ENCODE measurements at regions not wholly inside any gene's neighbourhood (a gene's known extent, or its start where the extent isn't known, plus 50 kb on each side); places are given as distances from the start of the nearest gene placed in this dataset.

DNA sequence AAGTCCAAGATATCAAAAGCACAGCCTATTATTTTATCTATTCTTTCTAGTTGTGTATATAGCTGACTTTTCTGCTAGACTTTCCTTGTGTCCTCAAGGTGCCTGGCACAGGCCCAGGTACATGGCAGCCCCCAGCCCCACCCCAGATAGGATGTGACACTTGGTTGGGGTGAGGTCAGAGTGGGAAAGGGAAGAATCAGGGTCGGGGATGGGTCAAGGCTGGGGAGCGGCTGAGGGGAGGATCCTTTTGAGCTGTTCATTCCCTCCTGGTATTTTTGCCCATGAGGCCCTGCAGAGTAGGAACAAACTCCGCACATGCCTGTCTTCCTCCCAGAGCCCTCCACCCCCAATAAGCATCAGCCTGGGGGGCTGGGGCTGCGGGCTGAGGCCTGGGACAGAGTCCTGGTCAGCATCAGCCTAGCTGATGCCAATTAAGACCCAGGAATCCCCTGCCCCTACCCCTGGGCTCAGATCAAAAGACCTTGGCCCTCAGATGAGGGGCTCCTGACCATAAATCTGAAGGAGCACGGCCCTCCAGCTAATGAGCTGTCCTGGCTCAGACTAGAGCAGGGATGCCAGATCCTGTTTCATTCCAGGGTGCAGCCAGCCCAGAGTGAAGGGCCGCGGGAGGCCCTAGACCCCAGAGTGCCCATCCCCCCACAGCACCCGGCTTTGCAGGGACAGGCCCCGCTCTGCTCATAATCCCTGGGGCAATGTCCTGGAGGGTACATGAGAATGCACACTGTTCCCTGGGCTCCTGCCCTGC is 85.3 kb downstream of the SDC1 start (continued):
- TF ChIP-seq, protein P1, sequence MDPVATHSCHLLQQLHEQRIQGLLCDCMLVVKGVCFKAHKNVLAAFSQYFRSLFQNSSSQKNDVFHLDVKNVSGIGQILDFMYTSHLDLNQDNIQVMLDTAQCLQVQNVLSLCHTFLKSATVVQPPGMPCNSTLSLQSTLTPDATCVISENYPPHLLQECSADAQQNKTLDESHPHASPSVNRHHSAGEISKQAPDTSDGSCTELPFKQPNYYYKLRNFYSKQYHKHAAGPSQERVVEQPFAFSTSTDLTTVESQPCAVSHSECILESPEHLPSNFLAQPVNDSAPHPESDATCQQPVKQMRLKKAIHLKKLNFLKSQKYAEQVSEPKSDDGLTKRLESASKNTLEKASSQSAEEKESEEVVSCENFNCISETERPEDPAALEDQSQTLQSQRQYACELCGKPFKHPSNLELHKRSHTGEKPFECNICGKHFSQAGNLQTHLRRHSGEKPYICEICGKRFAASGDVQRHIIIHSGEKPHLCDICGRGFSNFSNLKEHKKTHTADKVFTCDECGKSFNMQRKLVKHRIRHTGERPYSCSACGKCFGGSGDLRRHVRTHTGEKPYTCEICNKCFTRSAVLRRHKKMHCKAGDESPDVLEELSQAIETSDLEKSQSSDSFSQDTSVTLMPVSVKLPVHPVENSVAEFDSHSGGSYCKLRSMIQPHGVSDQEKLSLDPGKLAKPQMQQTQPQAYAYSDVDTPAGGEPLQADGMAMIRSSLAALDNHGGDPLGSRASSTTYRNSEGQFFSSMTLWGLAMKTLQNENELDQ (CRISPR knock-in tag; IDR thresholded peaks at IDR 0.05; ENCODE audit: borderline replicate concordance): no peak
- TF ChIP-seq GTF2F1 (IDR thresholded peaks at IDR 0.05; ENCODE audit: low read depth, low read length): no peak

DNA sequence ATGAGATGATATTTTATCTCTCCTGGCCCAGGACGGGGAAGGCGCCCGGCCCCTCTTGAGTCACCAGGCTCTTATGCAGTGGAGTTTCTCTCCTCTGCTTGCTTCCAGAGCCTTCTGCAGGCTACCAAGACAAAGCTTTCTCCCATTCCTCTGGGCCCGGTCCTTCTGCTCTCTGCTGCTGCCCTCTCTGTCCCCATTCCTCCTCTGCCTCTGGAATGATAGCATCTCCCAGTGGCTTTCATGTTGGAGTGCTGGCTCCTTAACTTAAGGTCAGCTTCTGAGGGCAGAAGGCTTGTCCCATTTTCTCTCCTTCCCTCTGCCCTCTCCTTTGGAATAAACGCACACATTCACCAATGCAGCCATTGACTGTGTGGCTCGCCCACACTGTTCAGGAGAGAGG is 86.2 kb downstream of the SDC1 start:
- FAIRE-seq (no peak), DNase-seq (ENCODE audit: extremely low read depth in 1 of 4, low spot score in 3 of 4) (no peak), ATAC-seq (no peak)
- no TSS peak for BruUV-seq (replicated peaks)
- Histone ChIP-seq H4K20me1 (replicated peaks; ENCODE audit: control insufficient read depth, insufficient read depth, low read length) (no peaks in the 10 kb centered on the region), H3K27ac (ENCODE audit: extremely low read depth, low read depth, low read length) (no peak overlapping the region), H3K9me1 (ENCODE audit: control insufficient read depth, insufficient read depth, low read length) (peaks cover 3% of the 10 kb centered on the region), H3K9ac (ENCODE audit: insufficient read depth in 1 of 2, low read depth in 2 of 2, low read length in 2 of 2) (peak overlapping the region in 1 of 2 experiments; percentile 12; a peak in 1 of 4 replicates), H3K36me3 (ENCODE audit: control insufficient read depth, insufficient read depth, low read length) (no peaks in the 10 kb centered on the region), H3K4me1 (replicated peaks in 1 of 2; ENCODE audit: control insufficient read depth in 2 of 2, insufficient read depth in 2 of 2, low read length in 2 of 2) (peaks cover 3 to 14% of the 10 kb centered on the region in 2 experiments; a peak in 3 of 5 replicates), H2AFZ (ENCODE audit: low read depth, low read length) (peak overlapping the region; percentile 42; the same call in 1 of the 2 replicates), H3K4me3 (no peak overlapping the region), H3K4me2 (ENCODE audit: insufficient read depth, low read length) (no peak overlapping the region), H3K79me2 (ENCODE audit: control insufficient read depth, insufficient read depth, low read length) (no peaks in the 10 kb centered on the region), H3K27me3 (ENCODE audit: control insufficient read depth in 2 of 2, insufficient read depth in 2 of 2, low read length in 2 of 2) (peaks cover 0 to 17% of the 10 kb centered on the region in 2 experiments; a peak in 3 of 5 replicates), H3K9me3 (replicated peaks; ENCODE audit: control insufficient read depth, insufficient read depth, low read depth, low read length) (no peaks in the 10 kb centered on the region)
- TF ChIP-seq TEAD4 (IDR thresholded peaks at IDR 0.05; ENCODE audit: low read length): no peak
- TF ChIP-seq TEAD4 (CRISPR knock-in tag; IDR thresholded peaks at IDR 0.05; ENCODE audit: borderline replicate concordance): no peak
- TF ChIP-seq ZNF445 (CRISPR knock-in tag; IDR thresholded peaks at IDR 0.05; ENCODE audit: low read depth): no peak
- no peak for TF ChIP-seq YY1 (IDR thresholded peaks at IDR 0.05; ENCODE audit: borderline replicate concordance in 1 of 3, control insufficient read depth in 1 of 3, extremely low read depth in 1 of 3, insufficient read depth in 3 of 3, insufficient read length in 1 of 3, insufficient replicate concordance in 2 of 3, low read depth in 1 of 3, low read length in 2 of 3)
- TF ChIP-seq SP1 (CRISPR knock-in tag; IDR thresholded peaks at IDR 0.05): no peak
- TF ChIP-seq SRSF9 (IDR thresholded peaks at IDR 0.05; ENCODE audit: borderline replicate concordance, low read depth, low read length): no peak
- TF ChIP-seq SRSF3 (IDR thresholded peaks at IDR 0.05; ENCODE audit: insufficient read depth, low read length): no peak
- TF ChIP-seq, protein P2, sequence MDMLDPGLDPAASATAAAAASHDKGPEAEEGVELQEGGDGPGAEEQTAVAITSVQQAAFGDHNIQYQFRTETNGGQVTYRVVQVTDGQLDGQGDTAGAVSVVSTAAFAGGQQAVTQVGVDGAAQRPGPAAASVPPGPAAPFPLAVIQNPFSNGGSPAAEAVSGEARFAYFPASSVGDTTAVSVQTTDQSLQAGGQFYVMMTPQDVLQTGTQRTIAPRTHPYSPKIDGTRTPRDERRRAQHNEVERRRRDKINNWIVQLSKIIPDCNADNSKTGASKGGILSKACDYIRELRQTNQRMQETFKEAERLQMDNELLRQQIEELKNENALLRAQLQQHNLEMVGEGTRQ (CRISPR knock-in tag; IDR thresholded peaks at IDR 0.05): no peak
- TF ChIP-seq NELFE (IDR thresholded peaks at IDR 0.05; ENCODE audit: insufficient read depth, insufficient read length): no peak
- TF ChIP-seq TFAM (CRISPR knock-in tag; conservative IDR thresholded peaks at IDR 0.05): no peak
- no peak for TF ChIP-seq HMGN3 (IDR thresholded peaks at IDR 0.05; ENCODE audit: borderline replicate concordance, extremely low read depth, insufficient read length, low read depth, low read length)
- intact Hi-C loops (cut with micrococcal nuclease) (no loop called here), in situ Hi-C loops (cut with MboI) (loop anchor here (10.0 kb wide), 1 partner anchor 86 kb away; the partner anchor contains the start of gene SDC1)
- POLR2A ChIA-PET: interaction anchor here (0.5 to 0.6 kb wide), 2 partner anchors 23 to 219 kb away, joined by 3 read pairs; no protein-coding TSS in a partner anchor
- 18% methylated on average over 6 of the region's 6 CpGs for WGBS (ENCODE audit: insufficient coverage, low coverage, missing lambda C conversion rate)
- CTCF ChIA-PET (ENCODE audit: low intra/inter-chr PET ratio): no interaction called here

Data from K562 (cell line).